ENCODE measurements at regions not wholly inside any gene's neighbourhood (a gene's known extent, or its start where the extent isn't known, plus 50 kb on each side); places are given as distances from the start of the nearest gene placed in this dataset.
A peak's percentile ranks its signal among the peaks of the same experiment; 100 is the strongest.

DNA sequence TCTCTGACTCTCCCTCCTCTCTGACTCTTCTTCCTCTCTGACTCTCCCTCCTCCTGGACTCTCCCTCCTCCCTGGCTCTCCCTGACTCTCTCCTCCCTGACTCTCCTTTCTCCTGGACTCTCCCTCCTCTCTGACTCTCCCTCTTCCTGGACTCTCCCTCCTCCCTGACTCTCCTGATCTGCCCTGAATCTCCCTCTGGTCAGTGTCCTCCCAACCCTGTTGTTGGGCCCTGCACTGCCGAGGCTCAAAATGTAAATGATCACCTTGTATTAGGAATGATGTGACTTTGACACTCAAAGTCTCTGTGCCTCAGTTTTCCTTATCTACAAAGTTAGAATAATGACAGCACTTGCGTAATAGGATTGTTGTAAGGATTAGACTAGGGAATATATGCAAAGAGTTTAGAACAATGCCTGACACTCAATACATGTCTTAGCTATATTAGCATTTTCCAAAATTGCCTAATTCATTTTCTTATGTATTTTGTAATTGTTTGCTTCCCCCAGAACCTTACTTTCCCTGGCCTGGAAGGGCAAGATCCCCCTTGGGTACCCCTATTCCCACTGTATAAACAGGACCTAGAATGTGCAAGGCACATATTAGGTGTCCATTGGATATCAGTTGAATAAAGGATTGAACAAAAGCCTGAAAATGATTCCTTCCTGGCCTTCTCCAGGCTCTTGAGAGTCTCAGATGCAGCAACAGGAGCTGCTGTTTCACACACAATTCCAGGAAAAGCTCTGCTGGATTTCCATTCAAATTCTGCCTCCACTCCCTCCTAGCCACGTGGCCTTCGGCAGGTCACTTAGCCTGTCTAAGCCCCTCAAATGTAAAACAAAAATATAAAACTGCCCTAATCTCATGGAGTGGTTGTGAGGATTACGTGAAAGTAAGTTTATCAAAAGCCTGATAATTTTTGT lies 170.1 kb downstream of the INHBB start:
- no peak for DNase-seq (ENCODE audit: low read depth in 2 of 2)

DNA sequence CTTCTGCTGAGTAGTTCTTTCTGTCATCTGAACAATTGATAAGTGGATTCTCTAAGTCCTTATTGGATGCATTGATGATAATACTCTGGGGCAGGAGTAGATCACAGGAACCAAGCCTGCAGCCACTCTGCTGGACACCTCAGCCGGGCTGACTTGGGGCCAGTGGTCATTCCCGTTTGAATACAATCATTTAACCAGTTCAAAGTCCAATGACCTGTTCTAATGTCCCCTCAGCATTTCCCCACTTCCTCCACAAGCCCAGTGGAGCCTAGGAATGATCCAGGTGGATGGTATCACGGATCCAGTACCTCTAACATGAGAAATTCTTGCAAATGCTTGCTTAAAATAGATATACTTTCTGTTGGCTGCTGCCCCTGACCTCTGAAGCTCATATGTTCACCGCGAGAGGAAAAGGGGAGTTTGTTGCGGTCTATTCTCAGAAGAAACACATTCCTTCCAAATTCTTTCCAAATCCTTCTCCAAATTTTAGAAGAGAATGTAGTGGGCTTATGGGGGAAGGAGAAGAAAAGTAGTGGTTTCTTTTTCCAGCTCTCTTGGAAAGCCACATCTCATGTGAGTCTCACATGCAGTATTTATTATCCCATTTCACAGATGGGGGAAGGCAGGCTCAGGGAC lies 170.9 kb downstream of the INHBB start:
- no peak for DNase-seq (ENCODE audit: low read depth in 2 of 2)

DNA sequence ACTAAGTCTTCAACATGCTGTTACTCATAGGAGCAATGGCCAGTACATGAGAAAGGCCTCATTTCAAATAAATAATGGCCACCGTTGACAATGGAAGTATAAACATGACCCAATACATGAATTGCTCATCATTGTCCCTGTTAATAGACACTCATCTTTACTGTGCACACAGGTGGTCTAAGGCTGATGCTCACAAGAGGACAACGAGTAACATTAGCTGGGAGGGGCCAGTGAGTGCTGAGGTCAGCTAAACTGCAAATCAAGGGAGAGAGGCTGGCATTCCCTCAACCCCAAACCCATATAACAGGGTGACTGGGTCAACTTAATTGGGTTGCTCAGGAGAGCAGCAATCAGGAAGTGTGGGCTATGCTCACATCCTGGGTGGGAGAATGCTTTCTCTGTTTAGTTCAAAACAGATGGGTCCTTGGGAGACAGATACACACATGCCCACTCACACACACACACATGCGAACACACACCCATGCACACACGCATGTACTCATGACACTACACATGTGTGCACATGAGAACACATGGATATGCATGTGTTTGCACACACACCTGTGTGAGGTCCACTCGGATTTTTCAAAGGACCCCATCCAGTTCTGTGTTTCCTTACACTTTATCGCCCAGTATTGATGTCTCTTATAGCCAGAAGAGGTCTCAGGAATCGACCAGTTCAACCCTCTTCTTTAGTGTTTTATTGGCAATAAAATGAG lies 172.0 kb downstream of the INHBB start:
- DNase-seq (ENCODE audit: low read depth in 2 of 2): no peak

DNA sequence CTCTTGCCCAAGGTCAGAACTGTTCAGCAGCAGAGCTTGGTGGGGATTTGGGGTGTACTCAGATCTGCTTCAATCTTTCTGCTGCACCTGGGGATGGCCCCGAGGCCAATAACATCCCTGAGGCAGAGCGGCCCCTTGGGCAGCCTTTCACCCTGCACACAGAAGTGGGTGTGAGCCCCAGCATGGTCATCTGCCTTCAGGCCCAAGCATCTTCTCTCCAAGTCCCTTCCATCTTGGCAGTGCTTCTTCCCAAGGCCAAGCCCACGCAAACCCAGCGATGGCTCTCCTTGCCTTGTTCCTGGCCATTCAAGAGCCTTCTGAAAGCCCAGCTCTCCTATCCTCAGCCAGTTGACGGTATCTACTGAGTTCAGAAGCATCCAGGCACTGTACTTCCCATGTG lies 172.9 kb downstream of the INHBB start:
- no peak for DNase-seq (ENCODE audit: low read depth in 2 of 2)

DNA sequence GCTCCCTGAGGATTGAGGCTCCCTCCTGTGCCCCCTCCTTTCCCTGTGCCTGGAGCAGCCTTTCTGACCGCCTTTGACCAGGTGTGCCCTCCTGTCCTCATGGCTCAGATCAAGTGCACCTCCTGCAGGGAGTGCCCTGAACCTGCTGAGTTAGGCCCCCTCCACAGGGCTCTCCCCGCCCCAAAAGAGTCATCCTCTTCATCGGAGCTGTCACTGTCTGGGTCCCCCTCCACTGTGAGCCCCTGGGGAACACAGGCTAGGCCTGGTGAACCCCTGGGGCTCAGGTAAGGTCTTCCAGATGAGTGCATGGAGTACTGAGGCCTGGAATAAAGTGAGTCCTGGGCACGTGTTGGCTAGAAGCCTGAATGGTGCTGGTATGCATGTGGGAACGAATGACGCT lies 173.5 kb downstream of the INHBB start:
- DNase-seq (ENCODE audit: low read depth in 2 of 2): no peak

DNA sequence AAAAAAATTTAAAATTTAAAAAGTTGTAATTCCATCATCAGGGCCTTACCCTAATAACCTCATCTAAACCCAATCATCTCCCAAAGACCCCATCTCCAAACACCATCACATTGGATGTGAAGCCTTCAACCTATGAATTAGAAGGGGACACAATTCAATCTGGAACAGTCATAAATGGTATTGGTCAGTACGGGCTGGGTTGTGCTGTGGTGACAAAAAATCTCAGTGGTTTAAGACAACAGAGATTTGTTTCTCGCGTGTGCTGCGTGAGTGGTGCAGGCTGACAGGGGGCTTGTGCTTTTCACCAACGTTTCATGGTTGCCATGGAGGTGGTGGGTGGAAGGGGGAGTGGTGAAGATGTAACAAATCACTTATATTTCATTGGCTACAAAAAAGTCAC lies 174.5 kb downstream of the INHBB start:
- DNase-seq (ENCODE audit: low read depth in 2 of 2): no peak

DNA sequence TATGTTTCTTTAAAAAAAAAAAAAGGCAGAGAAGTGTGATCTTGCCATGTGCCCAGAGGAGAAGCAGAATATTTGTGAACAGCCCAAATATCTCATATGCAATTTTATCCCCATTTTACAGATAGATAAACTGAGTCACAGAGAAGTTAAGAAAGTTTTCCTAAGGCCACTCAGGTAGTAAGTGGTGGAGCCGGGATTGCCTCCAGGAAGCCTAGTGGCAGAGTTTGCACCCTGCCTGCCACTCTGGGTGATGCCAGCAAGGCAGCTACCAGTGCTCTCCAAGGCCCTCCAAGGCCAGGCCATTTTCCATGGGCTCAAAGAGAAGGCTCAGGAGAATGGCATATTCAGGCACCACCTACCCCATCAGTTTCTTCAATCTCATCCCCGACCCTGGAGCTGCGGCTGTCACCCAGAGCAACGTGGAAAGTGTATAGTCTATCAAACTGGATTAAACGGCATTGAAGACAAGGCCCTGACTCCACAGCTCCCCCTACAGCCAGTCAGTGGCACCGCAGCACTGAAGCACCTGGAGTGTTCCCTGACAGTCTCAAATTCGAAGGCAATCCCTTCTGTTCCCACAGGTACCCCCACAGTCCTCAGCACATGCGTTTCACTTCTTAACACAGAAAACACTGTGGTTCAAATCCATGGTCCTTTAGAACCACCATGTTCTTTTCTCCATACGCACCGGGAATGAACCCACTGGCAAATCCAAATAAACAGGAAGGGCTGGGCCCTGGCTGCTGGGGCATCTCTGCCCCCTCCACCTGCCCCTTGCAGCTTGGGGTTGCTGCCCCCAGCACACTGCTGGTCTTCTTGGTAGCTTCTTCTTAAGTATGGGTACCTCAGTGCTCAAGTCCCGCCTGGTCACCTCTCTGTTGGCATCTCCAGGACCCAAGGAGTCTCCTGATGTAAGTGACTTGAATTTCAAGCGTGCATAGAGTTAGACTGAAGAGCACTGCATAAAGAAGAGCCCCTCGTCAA lies 175.3 kb downstream of the INHBB start:
- peak in 1 of 2 donors; percentile 30 for DNase-seq (ENCODE audit: low read depth in 2 of 2)

DNA sequence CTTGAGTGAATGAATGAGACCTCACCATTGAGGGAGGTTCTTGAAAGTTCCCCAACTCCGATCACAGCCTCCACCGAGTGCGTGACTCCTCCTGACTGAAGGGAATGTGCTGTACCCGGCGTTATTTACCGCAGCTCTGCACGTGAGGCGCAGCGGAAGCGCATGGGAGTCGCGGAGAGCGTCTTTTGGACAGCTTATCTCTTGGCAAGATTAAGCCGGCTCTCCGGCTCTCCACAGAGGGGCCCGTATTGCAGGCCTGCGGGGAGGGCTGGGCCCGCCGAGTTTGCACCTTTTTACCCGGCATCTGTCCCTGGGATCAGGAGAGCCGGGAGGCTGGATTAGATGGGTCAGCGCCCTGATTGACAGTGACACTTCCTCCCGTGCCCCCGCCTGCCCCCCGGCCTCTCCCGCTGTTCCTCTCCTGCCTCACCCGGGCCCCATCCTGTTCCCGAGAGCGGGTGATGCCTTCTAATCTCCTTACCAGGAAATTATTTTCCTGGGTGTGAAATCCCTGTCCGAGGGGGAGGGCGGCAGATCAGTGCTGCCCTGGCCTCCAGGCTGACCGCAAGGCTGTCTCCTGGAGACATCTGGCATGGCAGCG lies 176.3 kb downstream of the INHBB start:
- no peak for DNase-seq (ENCODE audit: low read depth in 2 of 2)

DNA sequence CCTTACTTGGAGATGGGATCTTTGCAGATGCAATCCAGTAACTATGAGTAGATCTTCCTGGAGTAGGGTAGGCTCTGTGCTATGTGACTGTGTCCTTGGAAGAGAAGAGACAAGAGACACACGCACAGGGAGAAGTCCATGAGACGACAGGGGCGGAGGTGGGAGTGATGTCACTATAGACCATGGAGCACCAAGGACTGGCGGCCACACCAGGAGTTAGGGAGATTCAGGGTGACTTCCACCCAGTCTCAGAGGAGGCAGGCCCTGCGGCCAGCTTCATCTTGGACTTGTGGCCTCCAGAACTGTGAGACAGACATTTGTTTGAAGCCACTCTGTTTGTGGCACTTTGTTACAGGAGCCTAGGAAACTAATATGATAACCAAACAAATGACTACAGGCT lies 177.8 kb downstream of the INHBB start:
- no peak for DNase-seq (ENCODE audit: low read depth in 2 of 2)

DNA sequence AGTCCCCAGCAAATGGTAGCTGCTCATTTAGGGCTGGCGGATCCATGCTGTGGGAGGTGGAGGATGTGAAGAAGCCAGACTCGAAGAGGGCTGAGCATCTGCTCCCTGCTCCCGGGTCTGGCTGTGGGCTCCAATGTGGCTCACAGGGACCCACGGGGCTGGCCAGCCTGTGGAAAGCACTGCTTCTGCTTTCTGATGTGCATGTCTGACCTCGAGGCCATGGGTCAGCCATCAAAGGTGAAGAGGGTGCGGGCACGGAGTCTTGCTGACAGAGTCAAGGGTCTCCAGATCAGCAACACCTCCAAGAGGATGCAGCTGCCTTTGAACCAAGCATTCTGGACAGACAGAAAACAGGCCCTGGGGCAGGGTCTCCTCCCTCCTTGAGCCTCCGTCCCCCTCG lies 178.2 kb downstream of the INHBB start:
- no peak for DNase-seq (ENCODE audit: low read depth in 2 of 2)

DNA sequence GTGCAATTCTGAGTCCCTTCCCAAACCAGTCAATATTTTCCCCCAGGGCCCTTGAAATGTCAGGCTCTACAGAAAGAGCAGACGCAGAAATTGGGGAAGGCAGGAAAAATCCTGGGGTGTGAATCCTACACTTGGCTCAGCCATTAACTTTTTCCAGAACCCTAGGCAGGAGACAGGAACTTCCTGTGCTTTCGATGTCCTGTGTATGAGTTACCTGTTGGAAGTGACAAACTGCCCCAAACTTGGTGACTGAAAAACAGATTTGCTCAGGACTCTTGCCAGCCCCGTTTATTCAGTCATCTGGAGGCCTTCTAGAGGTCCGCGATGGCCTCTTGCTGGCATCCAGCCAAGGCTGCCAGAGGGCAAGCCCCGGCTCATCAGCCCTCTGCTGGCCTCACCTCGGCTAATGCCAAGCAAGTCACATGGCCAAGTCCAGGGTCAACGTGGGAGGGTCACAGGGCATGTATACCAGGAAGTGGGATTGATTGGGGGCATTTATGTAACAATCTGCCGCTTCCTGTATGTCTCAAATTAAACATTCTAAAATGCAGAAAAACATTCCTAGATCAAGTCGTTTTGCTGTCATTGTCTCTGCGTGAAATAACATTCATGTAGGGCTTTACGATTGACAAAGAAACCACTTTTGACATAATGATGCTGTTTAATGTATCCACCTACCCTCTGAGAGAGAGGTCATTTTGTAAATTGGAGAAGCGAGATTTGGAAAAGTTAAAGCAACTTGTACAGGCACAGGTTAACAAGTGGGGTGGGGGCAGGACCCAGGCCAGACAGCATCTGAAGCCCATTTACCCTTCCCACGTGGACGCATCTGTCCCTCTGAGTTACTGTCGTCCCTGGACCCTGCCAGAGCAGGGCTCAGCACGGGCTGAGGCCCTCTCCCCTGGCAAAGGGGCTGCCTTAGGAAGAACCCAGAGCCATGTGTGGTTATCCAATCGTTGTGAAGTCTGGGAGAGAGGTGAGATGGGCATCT lies 179.4 kb downstream of the INHBB start:
- DNase-seq (ENCODE audit: low read depth in 2 of 2): no peak

DNA sequence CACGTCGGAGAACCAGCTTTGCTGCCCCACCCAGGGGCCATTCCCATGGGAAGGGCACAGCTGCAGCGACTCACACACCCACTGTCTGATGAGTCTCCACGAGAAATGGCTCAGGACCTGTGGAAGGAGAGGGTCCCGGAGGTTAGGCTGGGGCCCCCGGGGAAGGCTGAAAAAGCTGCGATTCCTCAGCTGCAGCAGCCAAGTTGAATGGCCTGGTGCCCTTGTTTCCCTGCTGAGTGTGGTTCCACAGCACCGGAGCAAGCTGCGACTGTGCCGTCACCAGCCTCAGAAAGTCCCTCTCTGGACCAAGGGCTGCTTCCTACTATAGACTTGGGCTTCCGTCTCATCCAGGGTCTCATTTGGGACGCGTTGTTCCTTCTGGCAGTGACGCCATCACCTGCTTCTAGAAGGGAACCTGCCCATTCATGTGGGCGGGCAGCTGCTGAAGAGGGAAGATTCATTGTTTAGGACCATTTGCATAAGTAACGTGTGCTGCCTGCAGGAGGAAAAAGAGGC lies 180.2 kb downstream of the INHBB start:
- no peak for DNase-seq (ENCODE audit: low read depth in 2 of 2)

DNA sequence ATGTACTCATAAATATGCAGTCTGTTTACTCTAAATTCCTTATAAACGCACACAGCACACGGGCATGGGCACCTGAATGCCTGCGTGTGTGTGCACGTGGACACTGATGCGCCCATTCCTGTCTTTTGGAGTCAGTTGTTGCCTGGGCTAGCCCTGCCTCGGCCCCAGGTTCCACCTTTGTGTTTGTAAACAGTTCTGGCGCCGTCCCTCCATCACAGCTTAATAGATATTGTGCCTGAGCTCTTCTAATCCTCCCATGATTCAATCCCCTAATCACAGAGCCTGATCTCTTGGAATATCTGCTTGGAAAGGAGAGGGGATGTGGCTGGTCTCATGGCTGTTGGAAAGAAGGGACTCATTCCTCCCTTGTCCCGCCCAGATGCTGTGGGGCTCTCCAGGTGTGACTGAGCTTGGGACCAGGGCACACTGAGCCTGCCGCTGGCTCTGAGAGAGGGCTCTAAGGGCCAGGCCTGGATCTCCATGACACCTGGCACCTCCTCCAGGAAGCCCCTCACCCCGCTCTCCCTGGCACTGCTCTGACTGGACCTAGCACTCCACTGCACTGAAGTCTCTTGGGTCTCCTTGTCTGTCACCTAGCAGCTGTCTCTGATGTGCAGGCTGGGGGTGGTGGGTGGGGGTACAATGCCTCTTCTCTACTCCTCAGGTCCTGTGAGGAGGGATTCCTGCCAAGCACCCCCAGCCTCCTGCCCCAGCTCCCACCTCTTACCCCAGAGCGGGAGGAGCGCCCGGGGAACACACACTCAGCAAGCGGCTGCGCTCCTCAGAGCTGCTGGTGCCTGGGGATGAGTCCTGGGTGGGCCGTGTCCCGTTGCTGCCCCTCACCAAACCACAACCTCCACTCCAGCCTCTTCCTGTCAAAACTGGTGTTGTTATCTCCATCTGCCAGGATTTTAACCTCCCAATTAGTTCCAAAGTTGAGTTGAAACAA lies 181.3 kb downstream of the INHBB start:
- DNase-seq (ENCODE audit: low read depth in 2 of 2): no peak

DNA sequence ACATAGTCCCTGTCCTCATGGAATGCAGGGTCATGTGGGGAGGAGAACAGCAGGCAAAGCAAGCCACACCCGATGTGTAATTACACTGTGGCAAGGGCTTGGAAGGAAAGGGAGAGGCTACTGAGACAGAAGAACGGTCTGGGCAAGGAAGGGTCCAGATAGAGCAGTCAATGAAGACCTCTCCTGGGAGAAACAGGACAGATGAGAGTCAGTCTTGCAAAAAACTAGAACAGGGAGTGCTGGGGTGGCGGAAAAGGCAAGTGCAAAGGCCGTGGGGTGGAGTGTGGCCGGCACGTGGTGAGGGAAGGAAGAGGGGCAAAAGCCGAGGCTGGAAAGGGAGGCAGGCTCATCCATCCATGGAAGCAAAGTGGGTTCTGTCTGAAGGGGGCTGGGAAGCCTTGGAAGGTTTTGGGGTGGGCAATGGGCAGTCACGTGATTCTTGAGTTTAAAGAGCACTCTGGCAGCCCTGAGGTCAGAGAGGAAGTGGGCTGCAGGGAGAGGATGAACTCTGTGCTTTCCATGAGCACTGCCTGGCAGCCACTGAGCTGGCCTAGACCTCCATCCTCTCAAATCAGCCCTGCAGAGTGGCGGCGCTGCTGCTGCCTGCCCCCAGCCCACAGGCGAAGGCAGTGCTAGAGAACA lies 182.2 kb downstream of the INHBB start:
- DNase-seq (ENCODE audit: low read depth in 2 of 2): no peak

DNA sequence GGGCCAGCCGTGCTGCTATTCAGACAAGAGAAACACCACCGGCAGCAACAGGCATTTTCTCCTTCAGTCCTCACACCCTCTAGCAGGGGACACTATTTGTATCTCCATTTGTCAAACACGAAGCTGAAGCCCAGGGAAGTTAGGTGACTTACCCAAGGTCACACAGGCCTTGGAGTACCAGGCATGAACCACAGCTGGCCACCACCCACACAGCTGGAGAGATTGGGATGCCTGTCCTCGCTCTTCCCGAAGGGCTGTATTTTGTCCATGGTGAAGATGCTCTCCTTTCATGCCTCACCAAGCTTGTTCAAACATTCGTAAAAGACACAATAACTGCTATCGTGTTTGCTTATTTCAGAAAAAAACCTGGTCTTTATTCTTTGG lies 182.7 kb downstream of the INHBB start:
- DNase-seq (ENCODE audit: low read depth in 2 of 2): no peak

DNA sequence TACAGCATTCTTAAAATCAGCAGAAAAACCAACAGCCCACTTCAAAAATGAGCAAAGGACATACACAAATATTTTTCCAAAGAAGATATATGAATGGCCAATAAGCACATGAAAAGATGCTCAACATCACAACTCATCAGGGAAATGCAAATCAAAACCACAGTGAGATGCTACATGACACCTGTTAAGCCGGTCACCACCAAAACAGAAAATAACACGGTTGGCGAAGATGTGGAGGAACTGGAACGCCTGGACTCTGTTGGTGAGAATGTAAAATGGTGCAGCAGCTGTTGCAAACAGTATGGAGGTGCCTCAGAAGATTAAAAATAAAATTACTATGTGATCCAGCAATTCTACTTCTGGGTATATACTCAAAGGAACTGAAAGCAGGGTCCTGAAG lies 184.8 kb downstream of the INHBB start:
- DNase-seq (ENCODE audit: low read depth in 2 of 2): no peak

DNA sequence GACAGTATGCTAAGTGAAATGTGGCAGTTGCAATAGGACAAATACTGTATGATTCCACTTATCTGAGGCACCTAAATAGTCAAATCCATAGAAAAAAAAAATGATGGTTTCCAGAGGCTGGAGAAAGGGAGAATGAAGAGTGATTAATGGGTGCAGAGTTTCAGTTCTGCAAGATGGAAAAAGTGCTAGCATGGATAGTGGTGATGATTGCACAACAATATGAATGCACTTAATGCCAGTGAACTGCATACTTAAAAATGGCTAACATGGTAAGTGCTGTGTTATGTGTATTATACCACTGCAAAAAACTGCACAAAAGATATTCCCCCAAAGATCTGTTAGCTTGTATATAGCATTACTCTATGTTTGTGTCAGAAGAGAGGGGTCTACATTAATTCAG lies 185.4 kb downstream of the INHBB start:
- no peak for DNase-seq (ENCODE audit: low read depth in 2 of 2)

All from stimulated activated CD8-positive, alpha-beta memory T cell treated with anti-CD3 and anti-CD28 coated beads, Interleukin-2, amount 100 ng/mL, for 48 hours (primary cell).